Body of pancreas (tissue), 4 donors: ENCODE measurements at regions not wholly inside any gene's neighbourhood (a gene's known extent, or its start where the extent isn't known, plus 50 kb on each side); places are given as distances from the start of the nearest gene placed in this dataset.
"Not testable (repeated sequence)": the region's sequence is repeated elsewhere in the genome, so short reads cannot be mapped to it uniquely, and the experiment has no call there.

Source experiments
- ATAC-seq: fragments of 150-250 bp; one replicate; pipeline ENCODE4 v1.9.1; 2016
- DNase-seq, 4 donors: peaks; one replicate each; pipeline ENCODE4 v3.0.0-alpha.2; 2019
- H3K27ac ChIP-seq, 4 donors: fragments of 200-600 bp; sonication (generic); 1 replicate in 3 of 4; 2 replicates in 1 of 4; pipeline versions ENCODE4 v1.5.1 to v1.6.1; 2016 to 2019; ENCODE audit warnings: mild to moderate bottlenecking in 1 of 4, mixed read lengths in 1 of 4, moderate library complexity in 1 of 4
- H3K27me3 ChIP-seq, 2 donors: fragments of 200-600 bp; sonication (generic); one replicate each; pipeline ENCODE4 v1.6.0; 2016; ENCODE audit warnings: mild to moderate bottlenecking in 1 of 2
- H3K36me3 ChIP-seq, 2 donors: fragments of 200-600 bp; sonication (generic); replicated peaks in 1 of 2; 2 replicates each; pipeline ENCODE4 v1.5.1; 2016; ENCODE audit warnings: low read depth in 2 of 2; ENCODE audit not compliant: insufficient read depth in 1 of 2
- H3K4me1 ChIP-seq: fragments of 200-600 bp; sonication (generic); one replicate; pipeline ENCODE4 v1.6.0; 2016
- H3K4me3 ChIP-seq, 2 donors: fragments of 200-600 bp; sonication (generic); 1 replicate in 1 of 2; 2 replicates in 1 of 2; pipeline ENCODE4 v1.5.1; 2016 to 2019
- H3K9me3 ChIP-seq, 3 donors: fragments of 200-600 bp; sonication (generic); 1 replicate in 2 of 3; 2 replicates in 1 of 3; pipeline ENCODE4 v1.5.1; 2016
- POLR2A ChIP-seq, 3 donors: fragments of 450-650 bp; IDR thresholded peaks; one replicate each; pipeline ENCODE4 v1.6.1; 2016; ENCODE audit warnings: antibody characterized with exemption in 3 of 3, mild to moderate bottlenecking in 2 of 3
- WGBS, 2 donors: methylation state at CpG; one replicate each; pipeline ENCODE4 v1.1.5; 2017; 5-methylcytosine and 5-hydroxymethylcytosine counted together
- intact Hi-C: fragments of 100-400 bp; cut with DNase I; formaldehyde crosslinking; loops from one replicate; pipeline ENCODE4 v1.15.1; 2023
- TF ChIP-seq, protein P1 (sequence below), 7 experiments: fragments of 450-650 bp in 4 of 7; fragments of 200-600 bp in 3 of 7; sonication (generic) in 3 of 7; IDR thresholded peaks; one replicate each; pipeline ENCODE4 v1.5.1; 2016 to 2019; ENCODE audit warnings: antibody characterized with exemption in 7 of 7

DNA sequence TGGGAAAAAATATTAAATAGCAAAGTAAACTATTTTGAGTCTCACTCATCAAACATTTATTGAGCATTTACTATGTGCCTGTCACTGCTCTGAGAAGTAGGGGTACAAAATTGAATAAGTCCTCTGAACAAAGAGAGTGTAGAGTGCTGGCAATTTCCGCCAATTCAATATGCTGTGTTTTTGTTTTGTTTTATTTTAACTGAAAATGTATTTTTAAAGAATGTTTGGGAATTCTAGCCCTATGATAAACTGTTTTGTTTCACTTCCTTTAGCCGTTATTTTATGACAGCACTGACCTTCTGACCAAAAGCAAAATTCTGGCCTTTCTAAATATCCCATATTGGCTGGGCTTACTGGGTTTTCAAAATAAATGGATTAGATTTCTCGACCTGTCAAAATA is 64.7 kb upstream of the LMO2 start:
- Histone ChIP-seq H3K4me1 (no peaks in the 10 kb centered on the region), H3K9me3 (no peaks in the 10 kb centered on the region), H3K36me3 (no peaks in the 10 kb centered on the region), H3K27me3 (no peaks in the 10 kb centered on the region), H3K27ac (no peak overlapping the region), H3K4me3 (no peak overlapping the region)
- ATAC-seq (no peak), DNase-seq (no peak)
- 70 to 76% methylated on average over 3 of the region's 3 CpGs for whole genome bisulfite sequencing, 2 donors
- TF ChIP-seq, protein P1, sequence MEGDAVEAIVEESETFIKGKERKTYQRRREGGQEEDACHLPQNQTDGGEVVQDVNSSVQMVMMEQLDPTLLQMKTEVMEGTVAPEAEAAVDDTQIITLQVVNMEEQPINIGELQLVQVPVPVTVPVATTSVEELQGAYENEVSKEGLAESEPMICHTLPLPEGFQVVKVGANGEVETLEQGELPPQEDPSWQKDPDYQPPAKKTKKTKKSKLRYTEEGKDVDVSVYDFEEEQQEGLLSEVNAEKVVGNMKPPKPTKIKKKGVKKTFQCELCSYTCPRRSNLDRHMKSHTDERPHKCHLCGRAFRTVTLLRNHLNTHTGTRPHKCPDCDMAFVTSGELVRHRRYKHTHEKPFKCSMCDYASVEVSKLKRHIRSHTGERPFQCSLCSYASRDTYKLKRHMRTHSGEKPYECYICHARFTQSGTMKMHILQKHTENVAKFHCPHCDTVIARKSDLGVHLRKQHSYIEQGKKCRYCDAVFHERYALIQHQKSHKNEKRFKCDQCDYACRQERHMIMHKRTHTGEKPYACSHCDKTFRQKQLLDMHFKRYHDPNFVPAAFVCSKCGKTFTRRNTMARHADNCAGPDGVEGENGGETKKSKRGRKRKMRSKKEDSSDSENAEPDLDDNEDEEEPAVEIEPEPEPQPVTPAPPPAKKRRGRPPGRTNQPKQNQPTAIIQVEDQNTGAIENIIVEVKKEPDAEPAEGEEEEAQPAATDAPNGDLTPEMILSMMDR (IDR thresholded peaks at IDR 0.05) = no peak
- TF ChIP-seq POLR2A (IDR thresholded peaks at IDR 0.05) = no peak
- intact Hi-C loops = no loop called here

DNA sequence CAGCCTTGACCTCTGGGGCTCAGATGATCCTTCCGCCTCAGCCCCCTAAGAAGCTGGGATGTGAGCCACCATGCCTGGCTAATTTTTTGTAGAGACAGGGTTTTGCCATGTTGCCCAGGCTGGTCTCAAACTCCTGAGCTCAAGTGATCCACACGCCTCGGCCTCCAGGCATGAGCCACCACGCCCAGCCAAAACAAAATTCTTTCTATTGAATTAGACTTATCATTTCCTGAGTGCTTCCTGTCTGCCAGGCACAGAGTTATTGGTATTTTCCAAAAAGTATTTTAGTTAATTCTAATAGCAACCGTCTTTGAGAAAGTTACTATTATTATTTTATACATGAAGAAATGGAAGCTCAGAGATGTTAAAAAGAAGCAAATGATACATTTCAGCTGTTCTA is 61.4 kb upstream of the LMO2 start:
- no peak for TF ChIP-seq POLR2A (IDR thresholded peaks at IDR 0.05)
- TF ChIP-seq, protein P1 (IDR thresholded peaks at IDR 0.05) = no peak
- intact Hi-C loops = no loop called here
- no peak for DNase-seq
- no peaks in the 10 kb centered on the region for H3K36me3 ChIP-seq
- H3K9me3 ChIP-seq = no peaks in the 10 kb centered on the region
- no peaks in the 10 kb centered on the region for H3K4me1 ChIP-seq
- WGBS, 2 donors = 71% methylated on average over 5 of the region's 5 CpGs
- no peaks in the 10 kb centered on the region for H3K27me3 ChIP-seq
- no peak overlapping the region for H3K27ac ChIP-seq
- no peak for ATAC-seq
- no peak overlapping the region for H3K4me3 ChIP-seq

DNA sequence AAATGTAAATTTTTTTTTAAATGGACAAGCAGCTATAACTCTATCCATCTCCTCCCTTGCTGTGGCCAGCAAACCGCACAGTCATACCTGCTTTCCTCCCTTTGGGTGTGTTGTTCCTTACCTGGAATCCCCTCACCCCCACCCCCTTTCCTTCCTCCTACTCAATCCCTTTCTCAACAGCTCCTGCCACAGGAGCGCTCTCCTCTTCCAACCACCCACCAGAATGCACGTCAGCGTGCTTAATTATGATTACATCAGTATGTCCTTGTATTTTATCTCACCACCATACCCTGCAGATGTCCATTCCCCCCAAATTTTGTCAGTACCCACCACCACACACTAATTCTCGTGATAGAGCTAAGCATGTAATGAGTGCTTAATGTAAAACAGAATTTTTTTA is 60.9 kb upstream of the LMO2 start:
- intact Hi-C loops = no loop called here
- no peaks in the 10 kb centered on the region for H3K4me1 ChIP-seq
- no peaks in the 10 kb centered on the region for H3K9me3 ChIP-seq
- no peak overlapping the region for H3K4me3 ChIP-seq
- WGBS, 2 donors = 64 to 75% methylated on average over 5 of the region's 5 CpGs
- no peak for DNase-seq
- H3K36me3 ChIP-seq = no peaks in the 10 kb centered on the region
- ATAC-seq = no peak
- TF ChIP-seq, protein P1 (IDR thresholded peaks at IDR 0.05) = no peak
- no peak for TF ChIP-seq POLR2A (IDR thresholded peaks at IDR 0.05)
- no peak overlapping the region for H3K27ac ChIP-seq
- H3K27me3 ChIP-seq = no peaks in the 10 kb centered on the region

DNA sequence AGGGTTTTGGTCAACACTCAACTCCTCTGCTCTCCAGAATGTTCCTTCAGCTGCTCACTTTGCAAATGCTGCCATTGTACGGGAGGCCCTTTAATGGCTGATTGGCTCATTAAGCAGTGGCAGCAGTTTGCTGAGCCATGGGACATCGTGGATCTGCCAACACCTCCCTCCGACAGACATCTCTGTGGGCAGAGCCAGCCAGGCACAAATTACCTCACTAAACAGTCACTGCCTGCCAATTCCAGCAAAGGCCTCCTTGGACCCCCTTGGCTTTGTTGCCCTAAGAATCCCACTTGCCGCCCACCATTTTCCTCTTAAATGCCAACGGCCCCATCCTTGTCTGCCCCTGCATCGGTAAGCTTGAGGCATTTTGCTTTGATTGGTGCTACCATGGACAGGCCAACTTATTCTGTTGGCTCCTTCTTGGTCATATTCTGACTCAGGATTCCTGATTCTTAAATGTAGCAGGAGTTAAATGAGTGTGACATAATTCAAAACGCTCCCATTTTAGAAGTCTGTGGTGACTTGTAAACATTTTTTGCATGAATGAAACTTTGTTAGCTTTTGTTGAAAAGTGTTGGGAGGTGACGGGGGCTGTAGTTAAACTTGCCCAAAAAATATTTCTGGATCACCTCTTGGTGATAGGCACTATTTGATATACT is 57.5 kb upstream of the LMO2 start:
- Histone ChIP-seq H3K4me3 (no peak overlapping the region), H3K4me1 (no peaks in the 10 kb centered on the region), H3K27me3 (no peaks in the 10 kb centered on the region), H3K27ac (no peak overlapping the region), H3K36me3 (no peaks in the 10 kb centered on the region), H3K9me3 (no peaks in the 10 kb centered on the region)
- DNase-seq (no peak), ATAC-seq (no peak)
- intact Hi-C loops = no loop called here
- WGBS, 2 donors = 85 to 91% methylated on average over 8 of the region's 8 CpGs
- TF ChIP-seq, protein P1 (IDR thresholded peaks at IDR 0.05) = no peak
- TF ChIP-seq POLR2A (IDR thresholded peaks at IDR 0.05) = no peak

DNA sequence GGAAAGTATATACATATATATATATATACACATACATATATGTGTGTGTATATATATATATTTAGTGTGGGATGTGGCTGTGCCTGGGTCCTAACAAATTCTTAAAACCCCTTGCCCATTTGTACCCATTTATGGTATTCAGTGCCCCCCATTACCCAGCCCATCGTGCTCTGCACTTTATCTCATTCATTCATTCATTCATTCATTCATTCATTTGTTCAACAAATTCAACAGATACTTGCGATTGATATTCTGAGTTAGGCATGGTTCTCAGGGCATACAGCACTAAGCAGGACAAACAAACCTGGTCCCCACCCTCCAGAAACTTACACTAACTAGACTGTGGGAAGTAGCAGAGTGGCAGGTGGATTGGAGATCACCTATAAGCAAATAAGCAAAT is 56.6 kb upstream of the LMO2 start:
- Histone ChIP-seq H3K27ac (no peak overlapping the region), H3K4me1 (no peaks in the 10 kb centered on the region), H3K27me3 (no peaks in the 10 kb centered on the region), H3K9me3 (no peaks in the 10 kb centered on the region), H3K36me3 (no peaks in the 10 kb centered on the region), H3K4me3 (no peak overlapping the region)
- TF ChIP-seq POLR2A (IDR thresholded peaks at IDR 0.05) = no peak
- TF ChIP-seq, protein P1 (IDR thresholded peaks at IDR 0.05) = no peak
- 63 to 66% methylated on average over 2 of the region's 2 CpGs for WGBS, 2 donors
- intact Hi-C loops = no loop called here
- DNase-seq = no peak
- no peak for ATAC-seq

DNA sequence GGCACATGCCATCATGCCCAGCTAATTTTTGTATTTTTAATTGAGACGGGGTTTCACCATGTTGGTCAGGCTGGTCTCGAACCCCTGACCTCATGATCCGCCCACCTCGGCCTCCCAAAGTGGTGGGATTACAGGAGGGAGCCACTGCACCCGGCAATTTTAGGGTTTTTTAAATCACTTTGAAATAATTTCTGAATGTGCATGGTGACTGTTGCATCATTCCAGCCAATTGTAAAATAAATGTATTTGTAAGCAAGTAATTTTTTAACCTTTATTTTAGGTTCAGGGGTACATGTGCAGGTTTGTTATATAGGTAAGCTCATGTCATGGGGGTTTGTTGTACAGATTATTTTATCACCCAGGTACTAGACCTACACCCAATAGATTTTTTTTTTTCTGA is 56.0 kb upstream of the LMO2 start:
- ATAC-seq = not testable (repeated sequence)

More for the DNA sequence above, 56.0 kb upstream of the LMO2 start:
- DNase-seq, H3K27me3 ChIP-seq, H3K4me1 ChIP-seq, H3K36me3 ChIP-seq, H3K27ac ChIP-seq, H3K9me3 ChIP-seq, H3K4me3 ChIP-seq, intact Hi-C loops: not testable (repeated sequence)
- 76 to 94% methylated on average over 5 of the region's 5 CpGs for WGBS, 2 donors
